Right lobe of liver (tissue), 6 donors: ENCODE measurements at regions not wholly inside any gene's neighbourhood (a gene's known extent, or its start where the extent isn't known, plus 50 kb on each side); places are given as distances from the start of the nearest gene placed in this dataset.
"Not testable (repeated sequence)": the region's sequence is repeated elsewhere in the genome, so short reads cannot be mapped to it uniquely, and the experiment has no call there.

ENCODE experiments used
- ATAC-seq, 4 donors: fragments of 200-7000 bp; cut with Tn5 transposase; one replicate each; pipeline ENCODE4 v1.9.1; 2020; ENCODE audit warnings: mild to moderate bottlenecking in 4 of 4, moderate library complexity in 4 of 4
- DNase-seq, 3 donors: peaks; one replicate each; pipeline ENCODE4 v3.0.0-alpha.2; 2020
- H3K27ac ChIP-seq, 3 donors: fragments of 200-600 bp; one replicate each; pipeline ENCODE4 v1.8.0; 2022
- H3K27me3 ChIP-seq, 2 donors: fragments of 200-600 bp; one replicate each; pipeline ENCODE4 v1.8.0; 2022
- H3K36me3 ChIP-seq, 4 donors: fragments of 200-600 bp; sonication (generic) in 1 of 4; one replicate each; pipeline versions ENCODE4 v1.5.1 to v1.8.0; 2017 to 2022; ENCODE audit warnings: control low read depth in 1 of 4
- H3K4me1 ChIP-seq, 4 donors: fragments of 200-600 bp; sonication (generic) in 1 of 4; one replicate each; pipeline versions ENCODE4 v1.5.1 to v1.8.0; 2017 to 2022; ENCODE audit warnings: control low read depth in 1 of 4
- H3K4me3 ChIP-seq, 3 donors: fragments of 200-600 bp; one replicate each; pipeline ENCODE4 v1.8.0; 2022
- H3K9me3 ChIP-seq, 4 donors: fragments of 200-600 bp; sonication (generic) in 1 of 4; one replicate each; pipeline versions ENCODE4 v1.5.1 to v1.8.0; 2017 to 2022; ENCODE audit warnings: control low read depth in 1 of 4
- CTCF ChIP-seq, 4 donors: fragments of 200-600 bp in 3 of 4; fragments of 450-650 bp in 1 of 4; IDR thresholded peaks; one replicate each; pipeline versions ENCODE4 v1.5.1 to v1.8.0; 2016 to 2022; ENCODE audit warnings: antibody characterized with exemption in 4 of 4, mild to moderate bottlenecking in 2 of 4
- POLR2A ChIP-seq: fragments of 450-650 bp; IDR thresholded peaks from one replicate; pipeline ENCODE4 v1.6.1; 2017; ENCODE audit warnings: antibody characterized with exemption, mild to moderate bottlenecking
- WGBS: methylation state at CpG from one replicate; pipeline ENCODE4 v1.1.6; 2018; ENCODE audit warnings: low coverage, low lambda C conversion rate; ENCODE audit not compliant: insufficient coverage; ENCODE audit errors: missing lambda C conversion rate; 5-methylcytosine and 5-hydroxymethylcytosine counted together
- intact Hi-C, 2 donors: fragments of 100-400 bp; cut with DNase I; formaldehyde crosslinking; loops; one replicate each; pipeline versions ENCODE4 v1.11.2 to v1.14.1; 2022
- donor health status: DM: no; HTN: yes; CAD: no.
- donor health status: DM: no; HTN: no; CAD: no.
- donor health status: DM: no; HTN: no; CAD: no.
- donor health status: DM: no; HTN: yes; CAD: no.
- donor health status: DM: no; HTN: yes; CAD: no.

DNA sequence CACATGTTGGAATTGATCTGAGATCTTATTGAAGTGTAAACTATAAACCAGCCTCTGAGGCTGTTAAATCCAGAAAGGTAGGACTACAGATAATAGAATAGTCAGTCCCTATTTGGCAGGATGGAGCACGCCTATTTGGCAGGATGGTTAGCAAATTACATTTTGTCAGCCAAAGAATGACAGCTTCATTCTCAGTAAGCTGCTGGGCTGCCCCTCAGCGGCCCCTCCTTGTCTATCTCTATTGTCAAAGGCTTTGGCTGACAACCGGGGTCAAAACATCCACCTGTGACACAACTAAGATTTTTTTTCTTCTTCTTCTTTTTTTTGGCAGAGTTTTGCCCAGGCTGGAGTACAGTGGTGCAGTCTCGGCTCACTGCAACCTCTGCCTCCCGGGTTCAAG is 123.4 kb upstream of the ECI2 start:
- no peaks in the 10 kb centered on the region for H3K27me3 ChIP-seq
- H3K4me1 ChIP-seq = no peaks in the 10 kb centered on the region
- DNase-seq = no peak
- H3K36me3 ChIP-seq = no peaks in the 10 kb centered on the region
- TF ChIP-seq CTCF (IDR thresholded peaks at IDR 0.05) = no peak
- TF ChIP-seq POLR2A = no peak
- intact Hi-C loops = no loop called here
- H3K4me3 ChIP-seq = no peak overlapping the region
- no peaks in the 10 kb centered on the region for H3K9me3 ChIP-seq
- no peak overlapping the region for H3K27ac ChIP-seq
- WGBS = 58% methylated on average over 5 of the region's 5 CpGs
- ATAC-seq = no peak

GRCh38 chr6:4256969-4257368 is 121.6 kb upstream of the ECI2 start:
- no peak overlapping the region for H3K4me3 ChIP-seq
- H3K4me1 ChIP-seq = no peaks in the 10 kb centered on the region
- H3K36me3 ChIP-seq = no peaks in the 10 kb centered on the region
- DNase-seq = no peak
- intact Hi-C loops = no loop called here
- no peak overlapping the region for H3K27ac ChIP-seq
- H3K9me3 ChIP-seq = no peaks in the 10 kb centered on the region
- no peak for ATAC-seq
- 78% methylated on average over 1 of the region's 3 CpGs for WGBS
- TF ChIP-seq CTCF (IDR thresholded peaks at IDR 0.05) (no peak), POLR2A (no peak)
- H3K27me3 ChIP-seq = no peaks in the 10 kb centered on the region

DNA sequence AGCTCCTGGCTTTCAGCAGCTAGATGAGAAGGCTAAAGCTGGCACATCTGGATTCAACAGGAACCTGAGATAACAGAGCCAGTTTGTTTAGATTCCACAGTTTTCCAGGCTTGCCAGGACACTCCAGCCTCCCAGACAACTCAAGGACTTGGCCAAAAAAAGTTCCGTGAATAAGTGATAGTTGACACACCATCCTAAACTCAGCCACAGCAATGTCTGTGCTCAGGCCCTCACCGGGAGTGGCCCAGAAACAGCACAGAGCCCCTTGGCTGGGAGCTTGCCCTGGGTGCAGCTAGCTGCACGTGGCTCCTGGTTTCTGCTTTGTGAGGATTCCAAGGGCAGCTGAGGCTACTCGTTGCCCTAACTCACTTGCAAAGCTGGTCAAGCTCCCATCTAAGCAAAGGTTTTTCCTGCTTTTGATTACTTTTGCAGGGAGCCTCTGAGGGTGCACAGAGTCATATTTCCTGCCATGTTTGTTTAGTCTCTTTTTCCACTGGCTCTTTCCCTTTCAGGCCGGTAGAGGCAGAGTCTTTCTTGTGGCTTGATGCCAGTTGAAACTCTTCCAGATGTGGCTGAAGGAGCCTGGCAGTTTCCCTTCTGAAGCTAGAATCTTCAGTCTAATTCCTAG is 118.3 kb upstream of the ECI2 start:
- TF ChIP-seq CTCF (IDR thresholded peaks at IDR 0.05) (peak in 3 of 4 donors; percentile 12 to 27 (median 15)), POLR2A (no peak)
- peak; percentile 37 to 47 (median 39) for ATAC-seq
- Histone ChIP-seq H3K4me1 (no peaks in the 10 kb centered on the region), H3K36me3 (no peaks in the 10 kb centered on the region), H3K9me3 (no peaks in the 10 kb centered on the region), H3K27ac (no peak overlapping the region), H3K4me3 (no peak overlapping the region), H3K27me3 (no peaks in the 10 kb centered on the region)
- no peak for DNase-seq
- WGBS = 0% methylated on average over 1 of the region's 5 CpGs
- intact Hi-C loops = no loop called here

DNA sequence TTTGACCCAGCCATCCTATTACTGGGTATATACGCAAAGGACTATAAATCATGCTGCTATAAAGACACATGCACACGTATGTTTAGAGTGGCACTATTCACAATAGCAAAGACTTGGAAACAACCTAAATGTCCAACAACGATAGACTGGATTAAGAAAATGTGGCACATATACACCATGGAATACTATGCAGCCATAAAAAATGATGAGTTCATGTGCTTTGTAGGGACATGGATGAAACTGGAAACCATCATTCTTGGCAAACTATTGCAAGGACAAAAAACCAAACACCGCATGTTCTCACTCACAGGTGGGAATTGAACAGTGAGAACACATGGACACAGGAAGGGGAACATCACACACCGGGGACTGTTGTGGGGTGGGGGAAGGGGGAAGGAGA is 117.1 kb upstream of the ECI2 start:
- H3K27ac ChIP-seq, H3K36me3 ChIP-seq, H3K9me3 ChIP-seq, H3K27me3 ChIP-seq, H3K4me1 ChIP-seq, DNase-seq, ATAC-seq, intact Hi-C loops, H3K4me3 ChIP-seq: not testable (repeated sequence)
- 88% methylated on average over 4 of the region's 5 CpGs for WGBS

- Histone ChIP-seq H3K27ac (no peak overlapping the region), H3K9me3 (no peaks in the 10 kb centered on the region), H3K27me3 (no peaks in the 10 kb centered on the region), H3K4me3 (no peak overlapping the region), H3K36me3 (no peaks in the 10 kb centered on the region), H3K4me1 (no peaks in the 10 kb centered on the region)
- 75% methylated on average over 1 of the region's 1 CpG for WGBS
- intact Hi-C loops = no loop called here
- no peak for ATAC-seq
- no peak for DNase-seq
- no peak for TF ChIP-seq POLR2A
- TF ChIP-seq CTCF (IDR thresholded peaks at IDR 0.05) = no peak
These were observed 115.3 kb upstream of the ECI2 start for GRCh38 chr6:4250645-4251044.

DNA sequence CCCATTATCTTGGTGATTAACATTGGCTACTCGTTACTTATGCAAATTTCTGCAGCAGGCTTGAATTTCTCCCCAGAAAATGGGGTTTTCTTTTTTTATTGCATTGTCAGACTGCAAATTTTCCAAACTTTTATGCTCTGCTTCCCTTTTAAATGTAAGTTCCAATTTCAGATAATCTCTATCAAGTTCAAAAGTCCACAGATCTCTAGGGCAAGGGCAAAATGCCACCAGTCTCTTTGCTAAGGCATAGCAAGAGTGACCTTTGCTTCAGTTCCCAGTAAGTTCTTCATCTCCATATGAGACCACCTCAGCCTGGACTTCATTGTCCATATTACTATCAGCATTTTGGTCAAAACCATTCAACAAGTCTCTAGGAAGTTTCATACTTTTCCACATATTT is 108.5 kb upstream of the ECI2 start:
- 71% methylated on average over 1 of the region's 1 CpG for WGBS
- H3K4me1 ChIP-seq, H3K4me3 ChIP-seq, H3K27me3 ChIP-seq, H3K9me3 ChIP-seq, intact Hi-C loops, H3K27ac ChIP-seq, DNase-seq, H3K36me3 ChIP-seq: not testable (repeated sequence)
- peak in 1 of 4 donors; percentile 21 for ATAC-seq
